GM12892 (cell line): ENCODE measurements at regions not wholly inside any gene's neighbourhood (a gene's known extent, or its start where the extent isn't known, plus 50 kb on each side); places are given as distances from the start of the nearest gene placed in this dataset.

Experiments used
- POLR2A ChIP-seq: IDR thresholded peaks from 2 replicates; pipeline ENCODE4 v1.6.1; 2011; ENCODE audit warnings: low read depth, low read length, control low read depth
- POLR2AphosphoS5 ChIP-seq: IDR thresholded peaks from 2 replicates; pipeline ENCODE4 v1.6.1; 2011; ENCODE audit warnings: low read depth, low read length, control low read depth
- TAF1 ChIP-seq: IDR thresholded peaks from 2 replicates; pipeline ENCODE4 v1.6.1; 2011; ENCODE audit warnings: low read depth, mild to moderate bottlenecking, control low read depth, low read length, borderline replicate concordance

- TF ChIP-seq POLR2AphosphoS5 = no peak
- no peak for TF ChIP-seq POLR2A
- TF ChIP-seq TAF1 = no peak
Observed at GRCh38 chr4:152243896-152244595, 291.8 kb downstream of the FBXW7 start.
